GM21529 (cell line): ENCODE measurements at regions not wholly inside any gene's neighbourhood (a gene's known extent, or its start where the extent isn't known, plus 50 kb on each side); places are given as distances from the start of the nearest gene placed in this dataset.
"Not testable (repeated sequence)": the region's sequence is repeated elsewhere in the genome, so short reads cannot be mapped to it uniquely, and the experiment has no call there.

Source experiments
- ATAC-seq: cut with Tn5 transposase; IDR thresholded peaks from one replicate; pipeline ENCODE4 v1.9.1; 2021; ENCODE audit not compliant: unreplicated experiment

DNA sequence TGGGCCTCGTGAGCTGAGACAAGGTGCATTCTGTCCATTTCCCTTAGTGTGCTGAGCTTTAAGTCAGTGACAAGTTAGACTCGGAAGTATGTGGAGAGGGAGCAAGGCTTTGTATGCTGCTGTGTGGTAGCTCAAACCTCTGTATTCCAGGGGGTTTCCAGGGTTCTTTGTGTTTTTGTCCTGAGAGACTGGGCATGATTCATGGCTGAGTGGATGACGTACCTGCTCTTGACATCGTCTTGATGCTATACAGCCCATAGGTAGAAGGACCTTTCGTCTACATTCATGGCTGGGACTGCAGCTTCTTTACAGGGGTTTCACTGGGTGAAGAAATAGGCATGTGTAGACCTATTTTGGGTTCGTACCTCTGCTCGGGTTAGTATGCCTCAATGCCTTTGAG lies 162.7 kb upstream of the WDR1 start:
- ATAC-seq, result no peak

DNA sequence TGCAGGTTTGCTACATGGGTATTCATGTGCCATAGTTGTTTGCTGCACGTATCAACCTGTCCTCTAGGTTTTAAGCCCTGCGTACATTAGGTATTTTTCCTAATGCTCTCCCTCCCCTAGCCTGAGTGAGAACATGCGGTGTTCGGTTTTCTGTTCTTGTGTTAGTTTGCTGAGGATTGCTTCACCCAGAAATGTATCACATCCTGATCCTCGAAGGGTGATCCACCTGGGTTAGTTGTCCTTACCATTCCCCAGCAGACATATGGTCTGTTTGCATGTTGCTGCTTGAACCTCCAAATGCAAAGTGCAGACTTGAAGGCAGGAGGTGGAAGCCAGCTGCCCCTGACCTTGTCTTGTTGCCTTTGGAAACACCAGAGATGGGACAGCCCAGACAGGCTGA lies 161.5 kb upstream of the WDR1 start:
- ATAC-seq, result no peak

DNA sequence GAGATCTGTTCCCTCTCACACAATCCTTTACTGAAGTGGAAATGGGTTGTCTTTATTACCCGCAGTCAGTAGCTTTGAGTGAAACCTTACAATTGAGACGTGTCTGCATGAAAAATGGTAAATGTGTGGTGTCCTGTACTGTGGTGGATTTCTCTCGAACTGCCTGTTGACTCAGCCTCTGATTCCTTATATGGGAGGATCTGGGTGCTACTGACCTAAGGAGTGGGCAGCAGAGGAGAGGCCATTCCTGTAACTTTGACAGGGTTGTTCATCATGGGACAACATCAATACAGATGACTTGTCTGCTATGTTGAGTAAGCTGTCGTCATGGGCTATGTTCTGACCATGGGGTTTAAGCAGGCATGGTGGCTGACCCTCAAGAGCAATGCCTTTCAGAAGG lies 159.6 kb upstream of the WDR1 start:
- ATAC-seq, result no peak

DNA sequence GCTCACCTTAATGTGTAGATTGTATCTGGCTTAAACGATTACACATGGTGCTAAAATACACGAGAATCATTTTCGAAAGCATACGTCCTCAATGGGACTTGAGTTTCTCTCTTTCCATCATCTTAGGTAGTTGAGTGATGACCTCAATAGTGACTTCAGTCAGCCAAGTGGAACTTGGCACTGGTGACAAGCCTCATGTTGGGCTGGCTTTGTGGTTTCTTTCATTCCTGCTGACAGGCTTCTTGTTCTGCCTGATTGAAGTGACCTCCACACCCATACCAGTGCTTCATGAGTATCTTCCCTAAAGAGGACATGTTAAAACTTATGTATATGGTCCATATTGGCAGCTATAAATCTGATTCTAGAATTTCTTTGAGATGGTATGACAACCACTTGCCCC lies 159.1 kb upstream of the WDR1 start:
- no peak for ATAC-seq

DNA sequence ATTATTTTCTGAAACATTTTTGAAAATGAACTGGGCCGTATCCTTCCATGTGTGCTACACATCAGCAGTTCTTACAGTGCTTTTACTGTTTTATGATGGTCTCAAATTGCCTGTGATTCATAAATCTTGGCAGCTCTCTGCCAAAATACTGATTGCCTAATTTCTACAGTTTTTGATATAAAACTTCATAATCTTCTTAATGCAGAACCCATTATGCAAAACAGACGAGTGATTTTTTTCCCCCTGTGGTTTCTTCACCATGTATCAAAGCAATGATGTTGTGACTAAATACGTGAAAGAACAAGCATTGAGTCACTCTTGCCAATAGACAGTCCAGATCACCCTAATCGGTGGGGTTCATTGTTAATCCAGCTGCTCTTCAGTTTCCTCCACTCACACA lies 156.4 kb upstream of the WDR1 start:
- no peak for ATAC-seq

DNA sequence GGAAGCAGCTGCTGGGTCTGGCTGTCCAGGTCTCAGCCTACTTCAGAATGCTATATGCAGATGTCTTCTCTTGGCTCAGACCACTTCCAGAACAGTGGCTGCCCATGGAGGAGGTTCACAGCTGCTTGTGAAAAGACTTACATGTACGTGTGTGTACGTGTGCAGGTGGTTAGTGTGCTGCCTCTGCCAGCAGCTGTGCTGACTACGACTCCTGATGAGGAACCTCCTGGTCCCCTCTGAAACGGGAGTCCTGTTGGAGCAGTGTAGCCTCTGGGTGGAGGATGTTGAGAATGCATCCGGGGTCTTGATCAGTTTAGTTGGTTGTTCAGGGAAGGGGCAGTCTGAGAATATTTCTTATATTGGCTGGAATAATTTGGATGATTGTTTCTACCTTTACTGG lies 155.9 kb upstream of the WDR1 start:
- no peak for ATAC-seq

DNA sequence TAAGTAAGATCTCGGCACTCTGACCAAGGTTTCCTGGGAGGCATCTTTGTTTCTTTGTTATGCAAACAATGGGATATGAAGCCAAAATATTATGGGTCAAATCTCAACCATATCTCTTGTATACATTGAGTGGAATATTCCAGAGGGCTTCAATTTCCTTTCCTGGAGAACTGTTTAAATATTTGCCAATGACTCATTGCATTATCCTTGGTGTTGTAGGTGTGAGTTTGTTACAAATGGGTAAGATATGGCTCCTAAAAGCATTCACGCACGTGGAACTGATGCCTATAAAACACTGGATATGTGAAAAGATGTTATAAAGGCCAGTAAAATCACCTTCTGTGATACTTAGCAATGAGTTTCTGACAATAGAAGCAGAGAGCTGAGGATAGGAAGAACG lies 150.5 kb upstream of the WDR1 start:
- no peak for ATAC-seq

DNA sequence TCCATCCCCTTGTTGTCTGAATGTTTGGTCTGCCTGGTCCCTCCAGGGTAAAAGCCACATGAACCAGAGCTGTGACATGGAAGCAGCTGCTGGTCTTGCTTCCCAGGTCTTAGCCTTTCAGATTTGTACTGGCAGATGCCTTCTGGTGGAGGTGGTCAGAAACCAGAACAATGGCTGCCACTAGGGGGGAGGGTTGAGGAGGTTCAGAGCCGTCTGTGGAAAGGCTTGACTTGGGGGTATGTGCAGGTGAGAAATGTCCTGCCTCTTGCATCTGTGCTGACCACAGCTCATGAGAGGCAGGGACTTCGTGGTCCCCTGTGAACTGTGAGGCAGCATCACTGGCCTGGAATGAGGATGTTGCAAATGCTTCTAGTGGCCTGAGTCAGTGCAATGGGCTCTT lies 144.2 kb upstream of the WDR1 start:
- ATAC-seq, result no peak

DNA sequence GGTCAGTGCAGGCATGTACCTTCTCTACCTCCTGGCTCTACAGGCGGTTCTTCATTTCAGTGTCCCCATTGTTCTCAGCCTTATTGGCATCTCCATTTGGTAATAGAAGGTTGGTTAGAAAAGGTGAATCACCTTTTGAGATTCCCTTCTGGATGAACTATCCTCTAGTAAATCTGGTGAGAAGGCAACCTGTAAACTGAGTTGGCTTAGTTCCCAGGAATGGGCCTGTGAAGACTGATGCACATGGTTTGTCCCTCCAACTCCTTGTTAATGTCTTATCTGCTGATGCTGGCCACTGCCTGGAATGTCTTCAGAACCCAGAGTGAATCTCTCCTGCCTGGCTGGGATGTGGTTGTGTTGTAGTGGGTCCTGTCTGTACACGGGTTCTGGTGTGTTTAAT lies 143.4 kb upstream of the WDR1 start:
- ATAC-seq, result no peak

DNA sequence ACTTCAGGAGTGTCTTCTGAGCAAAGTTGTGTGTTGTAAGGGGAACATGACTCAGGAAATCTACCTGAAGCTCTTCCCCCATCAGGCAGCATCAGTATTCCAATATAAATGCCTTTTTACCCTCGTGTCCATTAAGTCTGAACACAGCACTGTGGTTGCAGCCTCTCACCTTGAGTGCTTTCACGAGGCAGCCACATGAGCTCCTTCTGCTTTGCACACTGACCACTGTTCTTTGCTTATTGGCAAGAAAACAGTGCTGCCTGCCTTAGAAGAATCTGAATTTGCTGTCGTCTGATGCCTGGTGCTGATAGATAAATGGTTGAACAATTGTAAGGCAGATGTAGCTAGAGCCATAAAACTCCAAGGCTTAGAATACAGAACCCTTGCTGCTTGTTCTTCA lies 139.6 kb upstream of the WDR1 start:
- no peak for ATAC-seq

DNA sequence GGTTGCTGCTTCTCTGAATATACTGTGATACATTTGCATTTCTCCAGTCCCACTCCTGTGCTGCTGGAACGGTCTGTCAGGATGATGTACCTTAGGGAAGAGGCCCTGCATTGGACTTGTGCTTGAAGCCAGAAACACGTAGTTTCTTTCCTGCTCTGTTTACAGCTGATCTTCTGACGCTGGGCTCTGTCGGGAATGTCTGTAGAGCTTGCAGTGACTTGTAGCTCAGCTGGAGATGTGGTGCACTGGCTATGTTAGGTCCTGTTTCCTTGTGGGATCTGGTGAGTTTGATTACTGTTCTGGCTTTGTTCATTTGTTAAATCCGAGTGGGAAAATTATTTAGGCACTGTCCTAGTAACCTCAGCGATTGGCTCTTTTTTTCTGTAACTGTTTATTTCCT lies 137.2 kb upstream of the WDR1 start:
- no peak for ATAC-seq

DNA sequence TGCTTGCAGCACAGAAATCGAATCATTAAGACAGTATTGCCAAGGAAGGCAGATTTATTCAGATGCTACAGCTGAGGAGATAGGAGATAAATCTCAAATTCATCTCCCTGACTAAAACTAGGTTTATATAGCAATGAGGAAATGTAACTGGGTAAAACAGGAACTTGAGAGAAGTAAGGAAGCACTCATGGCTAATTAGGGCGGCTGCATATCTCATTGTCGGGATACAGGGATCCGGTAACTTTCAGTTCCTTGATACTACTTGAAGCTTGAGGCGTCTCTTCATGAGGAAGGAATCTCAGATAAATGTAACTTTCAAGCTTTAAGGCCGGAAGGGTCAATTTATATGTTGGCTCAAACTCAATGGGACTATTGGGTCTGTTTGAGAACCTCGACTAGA lies 129.2 kb upstream of the WDR1 start:
- ATAC-seq, result no peak

DNA sequence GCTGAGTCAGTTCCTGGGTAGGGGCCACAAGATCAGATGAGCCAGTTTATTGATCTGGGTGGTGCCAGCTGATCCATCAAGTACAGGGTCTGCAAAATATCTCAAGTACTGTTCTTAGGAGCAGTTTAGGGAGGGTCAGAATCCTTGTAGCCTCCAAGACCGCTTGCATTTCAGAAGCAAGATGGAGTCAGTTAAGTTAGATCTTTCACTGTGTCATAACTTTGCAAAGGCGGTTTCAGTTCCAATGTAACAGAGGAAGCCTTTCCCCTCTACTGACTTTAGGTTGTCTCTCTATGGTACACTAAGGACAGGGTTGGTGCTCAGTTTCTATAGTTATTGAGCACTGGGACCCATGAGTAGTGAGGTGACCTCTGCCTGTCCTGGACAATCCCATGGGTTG lies 127.3 kb upstream of the WDR1 start:
- ATAC-seq, result no peak

DNA sequence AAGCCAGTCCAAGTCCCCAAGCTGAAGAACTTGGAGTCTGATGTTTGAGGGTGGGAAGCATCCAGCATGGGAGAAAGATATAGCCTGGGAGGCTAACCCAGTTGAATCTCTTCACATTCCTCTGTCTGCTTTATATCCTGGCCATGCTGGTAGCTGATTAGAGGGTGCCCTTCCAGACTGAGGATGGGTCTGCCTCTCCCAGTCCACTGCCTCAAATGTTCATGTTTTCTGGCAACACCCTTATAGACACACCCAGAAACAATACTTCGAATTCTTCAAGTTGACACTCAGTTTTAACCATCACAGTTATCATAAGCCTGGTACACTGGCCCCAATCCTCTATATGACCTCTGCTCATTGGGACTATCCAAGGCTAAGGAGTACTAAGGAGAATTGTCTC lies 124.1 kb upstream of the WDR1 start:
- ATAC-seq, result no peak

DNA sequence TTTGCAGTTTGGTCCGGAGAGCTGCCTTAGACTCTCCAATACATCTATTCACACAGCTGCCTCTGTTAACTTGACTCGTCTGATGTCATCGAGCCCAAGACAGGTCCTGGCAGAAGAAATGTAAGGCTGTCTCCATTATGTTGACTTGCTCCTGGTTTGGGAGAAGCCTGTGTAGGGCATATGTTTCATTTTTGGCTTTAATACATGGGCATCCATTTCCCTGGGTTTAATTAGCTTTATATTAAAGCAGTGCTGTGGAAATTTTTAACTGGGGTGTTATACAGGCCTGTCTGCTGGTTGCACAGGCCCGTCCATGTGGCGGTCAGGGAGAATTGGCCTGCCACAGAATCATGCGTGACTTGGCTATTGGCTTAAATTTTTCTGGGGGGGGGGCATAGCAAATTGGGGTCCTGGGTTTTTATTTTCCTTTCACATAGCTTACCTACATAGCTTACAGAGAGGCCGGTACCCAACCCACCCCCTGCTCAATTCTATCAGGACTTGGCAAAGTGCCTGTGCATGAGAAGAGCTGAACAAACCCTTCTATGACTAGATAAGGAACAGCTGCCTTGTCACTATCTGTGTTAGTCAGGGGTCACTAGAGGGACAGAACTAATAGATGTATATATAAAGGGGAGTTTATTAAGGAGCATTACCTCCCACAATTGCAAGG lies 123.5 kb upstream of the WDR1 start:
- no peak for ATAC-seq

DNA sequence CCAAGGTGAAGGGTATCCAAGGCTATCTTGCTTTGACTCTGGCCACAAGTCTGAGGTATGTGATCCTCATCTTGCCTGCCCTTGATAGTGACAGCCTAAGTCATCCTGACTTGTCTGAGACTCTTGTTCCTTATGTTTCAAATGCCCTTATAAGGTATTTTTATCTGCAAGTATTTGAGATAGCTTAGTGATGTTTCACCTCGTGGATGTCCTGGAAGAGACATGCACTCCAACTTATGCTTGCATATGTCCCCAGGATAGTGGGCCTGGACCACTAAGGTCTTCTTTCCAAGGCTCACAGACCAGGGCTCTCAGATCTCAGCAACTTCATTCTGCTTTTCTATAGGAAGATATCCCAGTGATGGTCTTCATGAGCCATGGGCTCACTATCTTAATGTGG lies 120.5 kb upstream of the WDR1 start:
- ATAC-seq, result no peak

DNA sequence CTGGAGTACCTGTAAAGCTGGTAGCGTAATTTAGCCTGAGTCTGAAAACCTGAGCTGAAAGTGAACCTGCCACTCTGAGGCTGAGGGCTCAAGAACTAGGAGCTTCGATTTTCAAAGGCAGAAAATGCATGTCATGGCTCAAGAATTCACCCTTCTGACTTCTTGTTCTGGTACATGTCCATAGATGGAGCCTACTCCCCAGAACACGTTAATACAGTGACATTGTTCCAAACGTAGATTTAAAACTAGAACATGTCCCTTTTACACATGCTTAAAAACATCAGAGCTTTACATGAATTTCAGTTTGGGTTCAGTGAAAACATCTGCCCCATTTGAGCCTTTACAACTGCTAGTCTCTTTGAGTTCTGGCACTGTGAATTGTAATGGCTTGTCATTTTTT lies 115.5 kb upstream of the WDR1 start:
- no peak for ATAC-seq

DNA sequence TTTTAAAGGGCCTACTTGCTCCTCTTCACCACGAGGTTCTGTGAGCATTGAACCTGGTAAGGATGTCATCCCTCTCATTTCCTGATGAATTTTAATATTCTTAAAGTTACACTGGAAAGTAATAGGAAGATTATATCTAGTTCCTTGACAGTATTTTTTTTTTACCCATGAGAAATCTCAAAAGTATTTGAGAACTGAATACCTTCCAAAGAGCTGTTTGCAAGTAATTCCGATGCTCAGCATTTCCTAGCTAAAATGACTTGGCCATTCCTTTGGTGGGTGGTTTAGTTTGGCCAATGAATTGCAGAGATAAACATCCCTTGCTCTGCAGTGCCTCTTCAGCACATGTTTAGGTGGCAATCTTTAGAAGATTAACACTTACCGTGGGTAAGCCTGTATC lies 110.2 kb upstream of the WDR1 start:
- ATAC-seq, result no peak

DNA sequence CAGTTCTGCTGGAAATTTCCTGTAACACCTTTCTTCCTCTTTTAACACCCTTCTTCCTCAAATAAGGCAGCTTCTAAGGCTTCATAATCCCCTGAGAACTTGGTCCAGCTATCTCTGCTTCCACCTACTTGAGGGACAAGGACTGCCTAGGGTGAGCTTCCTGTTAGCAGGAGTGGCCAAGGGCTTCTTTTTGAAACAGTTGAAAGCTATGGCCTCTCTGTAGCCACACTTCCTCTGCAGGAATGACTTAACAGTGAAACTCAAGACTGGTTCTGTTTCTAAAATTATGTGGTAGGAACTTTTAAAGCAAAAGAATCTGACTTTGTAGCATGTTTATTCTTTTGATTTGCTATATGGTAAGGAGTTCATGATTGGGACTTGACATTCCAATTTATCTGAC lies 108.5 kb upstream of the WDR1 start:
- ATAC-seq, result no peak

DNA sequence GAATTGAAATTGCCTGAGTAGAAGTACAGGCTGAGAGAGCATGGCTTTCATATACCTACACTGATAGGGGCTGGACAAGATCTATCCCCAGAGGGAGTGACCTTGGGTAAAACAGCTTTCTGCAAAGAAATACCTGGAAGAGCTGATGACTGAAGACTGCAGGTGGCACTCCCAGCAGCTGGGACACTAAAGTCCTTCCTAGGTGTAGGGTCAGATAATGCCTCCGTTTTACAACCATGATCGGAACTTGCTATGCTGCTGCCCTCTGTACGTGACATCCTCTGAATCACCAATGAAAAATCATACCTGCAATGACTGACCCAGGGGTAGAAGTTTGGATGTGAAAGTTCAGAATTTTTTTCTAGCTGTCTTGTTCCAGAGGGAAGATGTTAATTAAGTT lies 107.2 kb upstream of the WDR1 start:
- ATAC-seq, result no peak

DNA sequence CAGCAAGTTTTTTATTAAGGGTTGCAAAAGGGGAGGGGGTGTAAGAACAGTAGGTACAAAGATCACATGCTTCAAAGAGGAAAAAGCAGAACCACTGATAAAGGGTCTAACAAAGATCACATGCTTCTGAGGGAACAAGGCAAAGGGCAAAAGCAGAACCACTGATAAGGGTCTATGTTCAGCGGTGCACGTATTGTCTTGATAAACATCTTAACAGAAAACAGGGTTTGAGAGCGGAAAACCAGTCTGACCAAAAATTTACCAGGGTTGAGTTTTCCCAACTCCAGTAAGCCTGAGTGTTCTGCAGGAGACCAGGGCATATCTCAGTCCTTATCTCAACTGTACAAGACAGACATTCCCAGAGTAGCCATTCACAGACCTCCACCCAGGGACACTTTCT lies 96.9 kb upstream of the WDR1 start:
- not testable (repeated sequence) for ATAC-seq

DNA sequence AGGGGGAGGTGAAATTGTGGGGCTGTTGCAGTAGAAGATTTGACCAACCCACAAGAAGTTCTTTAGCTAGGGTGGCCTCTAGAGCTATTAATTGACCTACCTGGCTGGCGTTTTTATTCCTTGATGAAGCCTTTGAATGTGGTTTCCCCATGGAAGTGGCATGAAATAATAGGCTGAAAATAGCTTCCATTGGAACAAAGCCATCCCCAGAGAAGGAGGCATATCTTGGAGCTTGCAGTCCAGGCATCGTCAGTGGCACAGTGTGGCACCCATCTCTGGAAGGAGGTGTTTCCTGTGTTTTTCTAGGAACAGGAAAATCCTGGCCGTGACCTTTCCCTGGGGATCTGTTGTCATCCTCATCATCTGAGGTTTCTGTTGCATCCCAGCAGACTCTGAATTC lies 96.3 kb upstream of the WDR1 start:
- no peak for ATAC-seq

DNA sequence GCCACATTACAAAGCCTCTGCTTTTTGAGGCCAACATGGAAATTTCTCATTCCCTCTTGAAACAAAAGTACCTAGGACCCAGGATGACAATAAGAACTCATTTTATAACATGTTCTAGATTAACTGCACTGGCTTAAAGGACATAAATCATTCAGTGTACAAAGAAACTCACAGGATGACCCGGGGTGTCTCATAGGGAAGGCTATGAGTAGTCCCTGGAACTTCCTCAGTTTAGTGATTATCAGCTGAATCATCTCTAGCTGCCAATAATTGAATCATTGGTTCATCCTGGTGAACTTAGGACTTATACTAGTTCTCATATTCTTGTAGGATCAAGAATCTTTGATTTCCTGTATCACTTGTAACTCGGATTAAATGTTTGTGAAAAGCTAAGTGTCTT lies 95.8 kb upstream of the WDR1 start:
- ATAC-seq, result no peak

DNA sequence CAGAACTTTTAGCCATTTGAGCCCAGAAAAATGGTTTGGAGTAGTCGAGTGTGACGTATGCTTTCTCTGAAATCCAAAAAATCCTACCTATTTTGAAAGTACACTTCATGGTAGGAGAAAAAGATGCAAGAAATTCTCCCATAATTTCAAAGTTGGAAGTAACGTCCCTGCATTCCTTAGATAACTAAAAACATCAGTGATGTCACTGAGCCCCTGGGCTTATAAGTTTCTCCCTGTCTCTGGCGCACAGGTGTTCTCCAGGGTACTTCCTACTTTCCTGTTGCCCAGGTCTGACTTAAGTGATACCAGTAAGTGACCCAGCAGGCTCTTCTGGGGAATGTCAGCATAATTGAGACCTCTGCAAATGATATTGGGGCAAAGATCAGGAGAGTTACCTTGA lies 90.5 kb upstream of the WDR1 start:
- ATAC-seq, result no peak
